GM10266 (cell line): ENCODE measurements at regions not wholly inside any gene's neighbourhood (a gene's known extent, or its start where the extent isn't known, plus 50 kb on each side); places are given as distances from the start of the nearest gene placed in this dataset.

Experiments
- DNase-seq: peaks from one replicate; pipeline ENCODE4 v3.0.0; 2012; ENCODE audit errors: extremely low spot score
- CTCF ChIP-seq: IDR thresholded peaks from 2 replicates; pipeline ENCODE4 v1.5.1; 2012; ENCODE audit warnings: mild to moderate bottlenecking, low read depth; ENCODE audit not compliant: control insufficient read depth, insufficient read depth; ENCODE audit errors: missing control alignments

GRCh38 chr1:104136621-104137020 lies 386.9 kb downstream of the AMY1C start:
- no peak for TF ChIP-seq CTCF
- DNase-seq: no peak

GRCh38 chr1:104156738-104157137 lies 407.0 kb downstream of the AMY1C start:
- TF ChIP-seq CTCF: no peak
- DNase-seq: no peak

- no peak for TF ChIP-seq CTCF
- no peak for DNase-seq
These were observed 414.3 kb downstream of the AMY1C start for GRCh38 chr1:104163912-104164476.

GRCh38 chr1:104172243-104172681 lies 422.6 kb downstream of the AMY1C start:
- DNase-seq: no peak
- no peak for TF ChIP-seq CTCF

GRCh38 chr1:104182251-104182650 lies 432.6 kb downstream of the AMY1C start:
- no peak for TF ChIP-seq CTCF
- DNase-seq: no peak

GRCh38 chr1:104189207-104189606 lies 439.5 kb downstream of the AMY1C start:
- no peak for DNase-seq
- TF ChIP-seq CTCF: no peak

- no peak for TF ChIP-seq CTCF
- no peak for DNase-seq
These were observed 441.1 kb downstream of the AMY1C start for GRCh38 chr1:104190821-104191220.
